Myocyte (in vitro differentiated cells): ENCODE measurements at regions not wholly inside any gene's neighbourhood (a gene's known extent, or its start where the extent isn't known, plus 50 kb on each side); places are given as distances from the start of the nearest gene placed in this dataset.

Experiments
- DNase-seq: peaks from one replicate; pipeline ENCODE4 v3.0.0-alpha.2; 2012; ENCODE audit warnings: low read depth

- DNase-seq = no peak
Observed at GRCh38 chr14:94924189-94924588, 154.3 kb upstream of the GSC start.

- DNase-seq = no peak
Observed at GRCh38 chr14:94923786-94924185, 153.9 kb upstream of the GSC start.

GRCh38 chr14:94922595-94923239, 152.8 kb upstream of the GSC start:
- no peak for DNase-seq

- DNase-seq = no peak
Observed at GRCh38 chr14:94921882-94922585, 152.1 kb upstream of the GSC start.

DNA sequence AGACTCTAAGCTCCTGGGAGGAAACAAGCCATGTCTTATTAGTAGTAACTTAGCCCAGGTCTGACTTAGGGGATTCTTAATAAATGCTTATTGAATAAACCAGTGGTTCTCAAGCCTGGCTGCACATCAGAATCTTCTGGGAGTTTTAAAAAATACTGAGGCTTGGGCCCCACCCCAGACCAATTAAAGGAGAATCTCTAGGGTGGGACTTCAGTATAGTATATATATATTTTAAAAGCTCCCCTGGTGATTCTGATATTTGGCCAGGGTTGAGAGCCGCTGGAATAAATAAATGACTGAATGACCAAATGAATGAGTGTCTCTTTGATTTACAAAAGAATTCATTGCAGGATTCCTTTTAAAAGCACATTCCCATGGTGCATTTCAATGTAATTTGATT, 151.5 kb upstream of the GSC start:
- no peak for DNase-seq

DNA sequence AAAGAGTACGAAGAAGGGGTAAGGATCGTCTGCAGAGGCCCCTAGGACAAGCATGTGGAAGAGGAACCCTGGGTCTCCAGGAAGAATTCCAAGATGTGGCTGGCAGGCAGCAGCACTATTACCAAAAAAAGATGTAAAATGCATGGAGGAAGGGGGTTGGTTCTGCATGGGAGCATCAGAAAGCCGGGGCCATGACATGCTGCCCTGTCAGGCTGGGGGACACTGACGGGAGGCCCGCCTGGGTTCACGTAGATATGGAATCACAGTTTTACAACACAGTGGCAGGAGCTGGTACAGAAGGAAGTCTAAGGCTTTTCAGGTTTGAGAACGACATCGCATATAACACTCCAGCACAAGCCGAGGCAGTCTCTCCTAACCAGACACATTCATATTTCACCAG, 150.0 kb upstream of the GSC start:
- no peak for DNase-seq

DNA sequence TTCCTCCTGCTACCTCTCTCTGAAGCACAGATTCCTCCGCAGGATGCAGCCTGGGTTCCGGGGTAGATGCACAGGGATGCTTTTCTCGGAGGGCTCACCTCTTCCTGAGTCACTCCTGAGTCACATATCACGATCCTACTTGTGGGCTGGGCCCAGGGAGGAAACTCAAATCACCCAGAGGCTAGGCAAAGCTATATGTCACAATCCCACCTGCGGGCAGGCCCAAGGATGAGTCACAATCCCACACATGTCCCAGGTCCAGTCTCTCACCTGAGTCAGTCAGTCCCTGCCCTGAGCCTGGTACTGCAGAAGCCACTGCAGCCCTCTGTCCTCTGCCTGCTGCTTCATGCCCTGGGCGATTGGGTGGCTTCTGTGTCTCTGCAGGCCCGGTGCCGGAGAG, 149.0 kb upstream of the GSC start:
- no peak for DNase-seq

DNA sequence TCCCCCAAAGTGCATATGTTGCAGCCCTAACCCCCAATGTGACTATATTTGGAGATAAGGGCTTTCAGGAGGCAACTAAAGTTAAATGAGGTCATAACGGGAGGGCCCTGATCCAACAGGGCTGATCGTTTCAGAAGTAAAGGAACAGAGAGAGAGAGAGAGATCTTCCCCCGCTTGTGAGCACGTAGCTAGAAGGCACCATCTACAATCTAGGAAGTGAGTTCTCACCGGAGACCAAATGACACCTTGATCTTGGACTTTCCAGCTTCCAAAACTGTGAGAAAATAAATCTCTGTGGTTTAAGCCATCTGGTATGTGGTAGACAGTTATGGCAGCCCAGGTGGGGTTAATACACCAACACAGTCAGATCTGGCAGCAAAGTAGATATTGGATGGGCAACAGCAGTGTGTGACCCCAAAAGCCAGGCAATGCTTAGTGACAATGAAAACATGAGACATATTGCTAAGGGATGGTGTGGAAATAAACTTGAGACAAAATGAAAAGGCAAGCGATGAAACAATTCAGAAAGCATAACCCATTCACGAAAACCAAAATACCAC, 147.2 kb upstream of the GSC start:
- no peak for DNase-seq

- no peak for DNase-seq
Observed at GRCh38 chr14:94914191-94914590, 144.3 kb upstream of the GSC start.

- DNase-seq = no peak
Observed at GRCh38 chr14:94907626-94908261, 137.8 kb upstream of the GSC start.

- no peak for DNase-seq
Observed at GRCh38 chr14:94906991-94907587, 137.2 kb upstream of the GSC start.

GRCh38 chr14:94906577-94906976, 136.7 kb upstream of the GSC start:
- DNase-seq = no peak

DNA sequence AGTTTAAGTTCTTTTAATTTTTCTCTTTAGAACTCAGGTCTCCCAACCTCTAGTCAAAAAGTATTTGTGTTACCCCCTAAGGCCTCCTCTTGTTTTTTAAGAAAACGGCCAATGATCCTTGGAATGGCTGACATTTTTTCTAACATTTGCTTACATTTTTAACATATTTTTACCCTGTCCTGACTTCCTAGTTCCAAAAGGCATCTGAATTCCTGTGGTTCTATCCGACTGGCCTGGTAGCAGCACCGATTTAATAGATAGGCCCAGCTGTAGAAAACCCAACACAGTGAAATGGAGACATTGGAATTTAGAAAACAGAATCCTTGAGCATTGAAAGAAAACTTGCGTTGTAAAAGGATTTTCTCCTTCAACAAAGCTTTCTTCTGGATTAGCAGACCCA, 134.7 kb upstream of the GSC start:
- peak; percentile 23 for DNase-seq

DNA sequence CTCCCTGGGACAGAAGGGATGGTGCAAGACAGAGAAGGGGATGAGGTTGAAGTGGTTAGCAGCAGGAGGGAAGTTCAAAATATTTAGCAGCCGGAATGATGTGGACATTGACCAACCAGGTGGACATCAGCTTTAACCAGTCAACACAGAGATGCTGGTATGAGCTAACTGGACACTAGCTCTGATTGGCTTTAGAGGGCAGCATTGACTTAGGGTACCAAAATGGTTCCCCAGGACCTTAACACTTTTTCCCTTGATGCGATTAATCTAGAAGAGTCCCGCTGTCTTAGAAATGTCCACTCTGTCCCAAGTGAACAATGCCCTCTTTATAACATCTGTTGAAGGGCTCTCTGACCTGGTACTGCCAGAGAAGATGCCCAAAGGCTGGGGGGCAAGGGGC, 134.0 kb upstream of the GSC start:
- no peak for DNase-seq

DNA sequence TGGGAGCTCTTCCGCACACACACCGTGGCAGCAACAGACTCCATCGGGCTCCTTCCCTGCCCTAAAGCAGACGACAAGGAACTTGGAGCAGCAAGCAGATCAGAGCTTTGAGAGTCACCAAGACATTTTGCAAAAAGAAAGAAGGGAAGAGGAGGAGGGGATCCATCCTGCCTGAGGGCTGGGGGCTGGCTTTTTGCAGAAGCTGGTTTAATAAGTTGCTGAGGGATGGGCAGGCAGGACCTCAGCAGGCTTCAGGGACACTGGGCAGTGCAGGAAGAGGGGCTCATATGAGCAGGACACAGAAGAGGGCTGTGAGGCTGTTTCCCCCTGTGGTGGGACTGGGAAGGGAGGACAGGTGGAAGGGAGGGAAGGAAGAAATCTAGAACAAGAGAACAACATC, 133.4 kb upstream of the GSC start:
- no peak for DNase-seq

GRCh38 chr14:94897561-94897960, 127.6 kb upstream of the GSC start:
- DNase-seq = no peak

DNA sequence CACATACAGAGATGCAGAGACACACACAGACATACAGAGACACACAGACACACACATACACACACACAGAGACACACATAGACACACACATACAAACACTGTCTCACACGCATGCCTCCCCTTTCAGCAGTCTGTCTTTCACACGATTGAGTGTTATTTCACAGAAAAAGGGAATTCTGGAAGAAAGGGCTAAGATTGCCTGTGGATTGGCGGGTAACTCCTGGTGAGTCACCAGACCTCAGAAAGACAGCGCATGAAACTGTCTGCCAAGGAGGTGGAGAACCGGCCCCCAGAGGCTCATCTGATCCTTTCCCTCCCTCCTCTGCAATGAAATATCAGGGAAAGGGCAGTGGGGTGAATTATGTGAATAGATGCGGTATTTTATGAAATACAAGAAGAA, 127.2 kb upstream of the GSC start:
- DNase-seq = peak; percentile 4

DNA sequence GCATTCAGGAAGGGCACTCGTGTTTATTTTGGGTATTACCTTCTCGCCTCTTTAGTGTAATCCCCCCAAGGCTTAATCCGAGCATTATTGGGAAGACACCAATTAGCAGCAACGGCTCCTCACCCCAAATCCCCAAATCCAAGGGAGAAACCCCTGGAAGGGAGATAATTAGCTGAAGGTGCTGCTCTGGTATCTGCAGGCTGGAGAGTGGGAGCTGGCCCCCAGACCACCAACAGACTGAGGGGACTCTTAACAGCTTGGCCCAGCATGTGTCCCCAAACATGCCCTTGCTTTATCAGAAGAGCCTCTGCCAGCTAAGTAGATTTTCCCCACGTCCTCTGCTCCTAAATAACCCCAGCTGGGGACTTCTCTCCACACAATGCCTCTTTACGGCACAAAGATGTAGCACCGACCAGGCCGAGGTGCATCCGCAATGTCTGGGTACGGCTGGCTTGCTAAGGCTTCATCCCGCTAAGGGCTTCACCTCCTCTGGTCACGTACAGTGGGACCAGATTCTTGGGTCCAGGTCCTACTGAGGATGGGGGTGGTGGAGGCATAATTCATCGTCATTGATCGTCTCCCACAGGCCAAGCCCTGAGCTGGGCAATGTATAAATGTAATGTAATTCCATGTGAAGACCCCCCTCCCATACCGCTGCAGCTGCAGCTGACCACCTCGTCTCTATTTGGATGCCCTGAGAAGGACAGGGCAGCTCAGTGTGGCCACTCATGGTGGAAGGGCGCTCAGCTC, 123.7 kb upstream of the GSC start:
- no peak for DNase-seq

DNA sequence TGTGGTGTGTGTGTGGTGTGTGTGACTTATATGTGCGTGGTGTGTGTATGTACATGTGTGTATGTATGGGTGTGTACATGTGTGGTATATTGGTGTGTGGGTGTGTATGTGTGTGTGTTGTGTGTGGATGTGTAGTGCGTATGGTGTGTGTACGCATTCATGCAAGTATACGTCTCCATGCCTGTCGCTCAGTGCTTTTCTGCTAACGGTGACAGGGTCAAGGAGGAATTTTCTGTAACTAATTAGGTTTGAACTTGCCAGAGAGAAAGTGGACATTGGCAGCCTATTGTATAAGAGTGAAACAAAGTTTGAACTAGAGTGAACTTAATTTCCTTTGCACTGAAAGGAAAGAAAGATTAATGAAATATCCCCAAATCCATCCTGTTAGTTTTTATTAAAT, 120.9 kb upstream of the GSC start:
- no peak for DNase-seq

DNA sequence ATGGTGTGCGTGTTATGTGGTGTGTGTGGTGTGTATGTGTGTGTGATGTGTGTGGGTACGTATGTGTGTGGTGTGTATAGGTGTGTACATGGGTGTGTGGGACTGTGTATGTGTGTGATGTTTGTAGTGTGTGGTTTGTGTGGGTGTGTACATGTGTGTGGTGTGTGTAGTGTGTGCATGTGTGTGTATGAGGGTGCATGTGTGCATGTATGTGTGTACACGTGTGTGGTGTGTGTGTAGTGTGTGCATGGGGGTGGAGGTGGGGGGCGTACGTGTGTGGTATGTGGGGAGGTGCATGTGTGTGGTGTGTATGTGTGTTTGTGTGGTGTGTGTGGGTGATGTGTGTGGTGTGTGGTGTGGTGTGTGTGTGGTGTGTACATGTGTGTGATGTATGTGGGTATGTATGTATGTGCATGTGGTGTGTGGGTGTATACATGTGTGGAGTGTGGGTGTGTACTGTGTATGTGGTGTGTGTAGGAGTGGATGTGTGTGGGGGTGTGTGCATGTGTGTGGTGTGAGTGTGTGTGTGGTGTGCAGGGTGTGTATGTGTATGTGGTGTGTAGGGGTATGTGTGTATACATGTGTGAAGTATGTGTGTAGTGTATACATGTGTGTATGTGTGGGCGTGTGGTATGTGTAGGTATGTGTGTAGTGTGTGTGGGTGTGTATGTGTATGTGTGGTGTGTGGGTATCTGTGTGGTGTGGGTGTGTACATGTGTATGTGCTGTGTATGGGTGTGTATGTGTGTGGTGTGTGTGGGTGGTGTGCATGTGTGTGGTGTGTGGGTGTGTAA, 119.8 kb upstream of the GSC start:
- no peak for DNase-seq

DNA sequence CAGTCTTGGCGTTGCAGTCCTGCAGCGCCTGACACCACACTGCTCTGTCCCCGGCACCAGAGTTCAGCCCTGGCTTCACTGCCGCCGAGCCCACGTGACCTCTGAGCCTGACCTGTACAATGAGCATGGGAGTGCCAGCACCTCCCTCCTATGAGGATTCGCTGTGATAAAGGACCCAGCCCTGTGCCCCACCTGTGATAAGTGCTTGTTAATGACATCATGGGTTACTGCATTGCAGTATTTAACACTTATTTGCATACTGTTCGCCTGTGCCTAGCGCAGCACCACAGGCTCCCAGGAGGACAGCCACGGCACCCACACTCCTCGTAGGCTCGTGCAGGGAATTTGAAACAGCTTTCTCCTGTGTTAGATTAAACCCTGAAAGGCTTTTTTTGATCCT, 118.2 kb upstream of the GSC start:
- DNase-seq = no peak
